ENCODE measurements at regions not wholly inside any gene's neighbourhood (a gene's known extent, or its start where the extent isn't known, plus 50 kb on each side); places are given as distances from the start of the nearest gene placed in this dataset.

DNA sequence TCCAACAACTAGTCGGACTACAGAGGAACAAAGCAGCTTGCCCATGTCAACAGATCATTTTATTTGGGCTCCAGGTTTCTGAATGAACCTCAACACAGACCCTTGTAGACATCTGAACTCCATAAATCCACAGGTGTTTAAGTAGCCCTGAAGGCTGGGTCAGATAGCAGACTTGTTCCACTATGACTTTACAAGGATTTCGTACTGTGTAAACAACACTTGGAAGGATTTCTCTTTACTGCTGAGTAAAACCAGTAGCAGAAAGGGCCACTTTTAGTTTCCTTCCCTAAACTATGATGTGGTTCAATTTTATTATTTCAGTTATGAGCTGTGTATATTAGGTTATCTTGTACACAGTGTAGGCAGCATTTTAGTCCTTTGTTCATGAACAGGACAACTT, 316.4 kb upstream of the ADGRL2 start:
- TF ChIP-seq CTCF (IDR thresholded peaks at IDR 0.05), result no peak
- no peak for TF ChIP-seq POLR2A (IDR thresholded peaks at IDR 0.05)
